HG02610 (cell line): ENCODE measurements at regions not wholly inside any gene's neighbourhood (a gene's known extent, or its start where the extent isn't known, plus 50 kb on each side); places are given as distances from the start of the nearest gene placed in this dataset.

Source experiments
- ATAC-seq: cut with Tn5 transposase; IDR thresholded peaks from one replicate; pipeline ENCODE4 v1.9.1; 2021; ENCODE audit warnings: mild to moderate bottlenecking, moderate library complexity; ENCODE audit not compliant: unreplicated experiment

DNA sequence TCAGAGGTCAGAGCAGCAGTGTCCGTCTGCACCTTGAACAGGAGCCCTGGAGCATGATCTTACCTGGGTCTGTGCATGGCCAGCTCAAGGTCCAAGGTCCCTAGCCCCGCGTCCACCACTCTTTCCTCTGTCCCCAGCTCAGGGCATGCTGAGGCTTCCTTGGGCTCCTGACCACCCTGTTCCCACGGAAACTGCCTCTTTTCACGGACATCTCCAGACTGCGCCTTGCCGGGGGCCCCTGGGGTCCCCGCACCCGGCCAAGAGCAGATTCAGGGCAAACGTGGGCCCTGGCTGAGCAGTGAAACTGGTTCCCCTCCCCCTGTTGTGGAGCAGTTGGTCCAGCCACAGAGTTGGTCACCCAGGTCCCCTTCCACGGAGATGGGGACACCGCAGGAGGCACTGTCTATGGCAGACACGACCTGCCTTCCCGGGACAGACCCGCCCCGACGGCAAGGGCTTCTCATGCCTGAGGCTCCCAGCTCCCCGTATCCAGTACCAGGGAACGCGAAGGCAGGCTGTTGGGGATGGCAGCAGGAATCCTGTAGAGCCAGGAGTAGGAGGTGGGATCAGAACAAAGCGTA, 217.4 kb upstream of the PPP2R2D start:
- no peak for ATAC-seq

DNA sequence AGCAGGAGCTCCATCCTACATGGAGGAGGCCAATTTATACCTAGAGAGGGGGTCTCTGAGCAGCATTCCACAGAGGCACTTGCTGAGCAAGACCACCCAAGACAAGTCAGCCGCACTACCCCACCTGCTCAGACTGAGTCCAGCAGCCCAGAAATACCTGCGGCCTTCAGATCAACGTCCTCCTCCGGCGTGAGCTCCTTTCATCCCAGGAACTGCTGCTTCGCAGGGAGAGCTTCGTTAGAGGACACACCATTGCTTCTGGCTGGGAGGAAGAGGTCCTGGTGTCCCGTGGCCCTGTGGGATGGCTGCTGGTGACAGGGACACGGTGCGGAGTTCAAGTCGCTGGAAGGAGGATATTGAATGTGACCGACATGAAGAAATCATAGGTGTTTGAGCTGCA, 216.9 kb upstream of the PPP2R2D start:
- no peak for ATAC-seq

DNA sequence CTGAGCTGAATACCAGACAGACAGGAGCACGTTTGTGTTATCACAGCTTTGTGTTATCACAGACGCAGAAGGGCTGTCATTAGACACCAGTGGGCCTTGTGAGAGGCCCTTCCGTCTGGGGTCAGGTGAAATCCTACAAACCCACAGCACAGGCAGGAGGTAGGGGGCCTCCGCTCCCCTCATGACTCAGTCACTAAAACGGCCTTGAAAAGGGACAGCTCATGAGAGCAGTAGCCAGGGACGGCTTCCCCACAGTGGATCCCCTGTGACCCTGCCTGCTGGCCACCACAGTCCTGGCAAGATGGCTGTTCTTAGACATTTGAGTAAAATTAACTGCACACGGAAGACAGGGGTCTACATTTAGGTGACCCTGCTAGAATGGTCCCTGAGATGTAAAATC, 215.8 kb upstream of the PPP2R2D start:
- no peak for ATAC-seq

DNA sequence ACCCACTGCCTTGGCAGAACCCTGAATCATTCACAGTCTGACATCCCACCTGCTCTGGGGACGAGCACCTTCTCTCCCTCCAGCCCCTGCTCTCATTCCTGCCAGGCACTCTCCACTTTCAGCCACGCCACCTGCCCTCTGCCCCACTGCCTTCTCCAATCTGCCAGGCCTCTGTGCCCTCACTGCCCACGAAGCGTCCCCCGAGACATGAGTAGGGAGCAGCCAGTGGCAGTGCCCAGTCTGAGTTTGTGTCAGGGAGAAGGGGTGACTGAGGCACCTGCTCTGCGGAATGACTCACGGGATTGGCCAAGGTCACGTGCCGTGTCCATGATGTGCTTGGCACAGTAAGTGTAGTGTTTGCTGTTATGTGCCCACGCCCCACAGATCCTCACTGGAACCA, 215.2 kb upstream of the PPP2R2D start:
- no peak for ATAC-seq

DNA sequence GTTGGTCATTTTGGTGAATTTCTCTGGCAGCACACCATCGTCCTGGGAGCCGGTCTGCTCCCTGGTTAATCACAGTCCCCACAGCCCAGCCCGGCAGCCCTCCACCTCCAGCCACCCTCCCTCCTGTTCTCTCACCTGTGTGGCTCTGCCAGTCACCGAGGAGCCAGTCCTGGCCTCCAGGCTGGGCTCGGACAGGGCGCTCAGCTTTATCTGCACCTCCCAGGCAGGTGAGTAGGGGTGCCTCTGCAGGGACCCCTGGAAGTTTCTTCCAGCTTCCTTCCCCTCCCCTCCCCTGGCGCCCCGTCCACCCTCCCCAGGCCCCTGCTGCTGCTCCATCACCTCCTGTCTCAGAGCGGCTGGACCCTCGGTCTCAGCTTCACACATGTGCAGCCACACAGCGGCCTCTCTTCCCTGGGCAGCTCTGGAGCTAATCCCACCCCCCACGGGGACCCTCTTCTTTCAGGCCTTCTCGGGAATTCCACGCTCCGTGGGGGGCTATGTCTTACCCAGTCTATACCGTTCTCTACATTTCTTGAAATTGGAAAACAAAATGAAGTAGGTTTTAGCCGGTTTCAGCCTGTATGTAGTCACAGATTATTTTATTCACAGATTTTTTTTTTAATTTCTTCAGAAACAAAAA, 213.9 kb upstream of the PPP2R2D start:
- ATAC-seq: no peak

DNA sequence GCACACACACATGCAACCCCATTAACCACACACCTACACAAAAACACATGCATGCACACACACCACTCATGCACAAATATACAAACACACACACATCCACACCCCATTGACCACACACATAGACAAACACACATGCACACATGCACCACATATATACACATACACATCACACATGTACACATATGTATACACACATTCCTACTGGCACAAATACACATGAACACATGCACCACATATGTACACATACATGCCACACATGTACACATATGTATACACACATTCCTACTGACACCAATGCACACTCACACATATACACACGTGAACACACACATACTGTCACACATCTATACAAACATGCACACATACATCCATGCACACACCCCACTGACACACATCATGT, 212.5 kb upstream of the PPP2R2D start:
- no peak for ATAC-seq

DNA sequence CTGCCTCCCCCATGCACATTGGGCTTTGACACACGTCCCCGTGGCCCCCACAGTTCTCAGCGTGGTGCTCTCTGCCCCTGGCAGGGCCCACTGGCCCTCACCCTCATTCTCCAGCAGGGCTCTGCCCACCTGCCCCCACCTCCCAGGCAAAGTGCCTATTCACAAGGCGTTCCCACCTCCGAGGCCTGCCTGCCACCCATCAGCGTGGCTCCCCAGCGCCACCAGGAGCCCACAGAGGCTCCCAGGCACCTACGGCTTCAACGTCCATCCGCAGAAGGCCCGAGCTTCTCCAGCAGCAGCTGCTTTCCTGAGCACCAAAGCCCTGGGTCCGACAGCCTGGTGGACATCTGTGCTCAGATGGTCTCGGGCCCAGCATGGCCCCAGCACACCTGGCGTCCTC, 211.8 kb upstream of the PPP2R2D start:
- no peak for ATAC-seq

DNA sequence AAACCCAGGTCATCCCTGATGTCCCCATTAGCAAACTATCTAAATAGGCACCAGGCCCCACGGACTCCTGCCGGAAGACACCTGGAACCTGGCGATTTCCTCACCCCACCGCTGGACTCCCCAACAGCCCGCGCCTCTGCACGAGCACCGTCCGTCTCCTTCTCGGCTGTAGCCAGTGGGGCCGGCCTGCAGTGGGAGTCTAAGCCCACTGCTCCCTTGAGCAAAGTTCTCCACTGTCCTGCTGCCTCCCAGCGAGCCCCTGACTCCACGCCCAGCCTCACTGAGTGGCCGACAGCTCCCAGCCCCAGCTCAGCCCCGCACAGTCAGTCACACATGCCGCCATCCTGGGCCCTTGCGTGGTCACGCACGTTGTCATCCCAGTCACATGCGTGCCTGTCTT, 211.3 kb upstream of the PPP2R2D start:
- no peak for ATAC-seq

DNA sequence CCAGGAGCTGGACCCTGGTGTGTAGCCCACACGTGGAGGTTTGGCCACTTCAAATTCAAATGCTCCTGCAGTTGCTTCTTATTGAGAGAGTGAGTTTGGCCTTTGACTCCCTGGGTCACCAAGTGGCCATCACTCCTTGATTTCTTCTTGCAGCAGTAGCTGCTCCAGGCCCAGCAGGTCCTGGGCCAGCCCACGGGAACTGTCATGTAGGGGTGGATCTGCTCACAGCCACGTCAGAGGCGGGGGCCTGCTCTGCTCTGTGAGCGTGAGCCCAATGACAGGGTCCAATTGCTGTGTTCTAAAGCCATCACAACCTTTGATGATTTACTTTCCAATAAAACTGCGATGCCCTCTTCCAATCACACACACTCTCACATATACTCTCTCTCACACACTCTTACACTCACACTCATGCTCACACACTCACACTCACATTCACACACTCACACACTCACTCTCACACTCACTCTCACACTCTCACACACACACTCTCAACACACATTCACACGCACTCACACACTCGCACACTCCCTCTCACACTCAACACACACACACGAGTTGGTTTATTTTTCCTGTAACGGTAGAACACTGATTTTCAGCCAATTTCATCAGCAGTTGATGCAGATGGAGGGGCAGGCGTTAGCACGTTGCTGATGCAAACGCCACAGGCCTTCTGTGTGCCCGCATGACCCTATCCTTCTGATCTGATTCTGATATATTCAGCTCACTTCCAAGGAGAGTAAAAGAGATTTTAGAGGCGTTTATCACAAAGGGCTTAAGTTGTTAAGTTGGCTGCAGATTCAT, 210.7 kb upstream of the PPP2R2D start:
- no peak for ATAC-seq

DNA sequence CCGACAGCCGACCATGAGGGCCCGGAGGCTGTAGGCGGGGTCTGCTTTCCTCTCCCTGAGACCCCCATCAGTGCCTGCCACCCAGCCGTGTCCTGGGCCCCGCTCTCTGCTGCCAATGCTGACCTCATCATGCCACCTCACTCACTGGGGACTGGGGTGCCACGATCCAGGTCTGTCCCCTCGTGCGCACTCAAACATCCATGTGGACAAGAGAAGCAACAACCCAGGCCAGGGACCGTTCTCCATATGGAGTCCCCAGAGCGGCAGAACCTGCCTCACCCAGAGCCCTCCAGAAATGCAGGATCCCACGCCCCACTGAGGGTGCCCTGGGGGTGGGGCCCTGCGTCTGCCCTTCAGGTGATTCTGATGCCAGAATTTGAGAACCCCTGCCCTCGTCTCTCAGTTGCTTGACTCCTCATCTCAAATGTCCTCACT, 210.0 kb upstream of the PPP2R2D start:
- ATAC-seq: no peak

DNA sequence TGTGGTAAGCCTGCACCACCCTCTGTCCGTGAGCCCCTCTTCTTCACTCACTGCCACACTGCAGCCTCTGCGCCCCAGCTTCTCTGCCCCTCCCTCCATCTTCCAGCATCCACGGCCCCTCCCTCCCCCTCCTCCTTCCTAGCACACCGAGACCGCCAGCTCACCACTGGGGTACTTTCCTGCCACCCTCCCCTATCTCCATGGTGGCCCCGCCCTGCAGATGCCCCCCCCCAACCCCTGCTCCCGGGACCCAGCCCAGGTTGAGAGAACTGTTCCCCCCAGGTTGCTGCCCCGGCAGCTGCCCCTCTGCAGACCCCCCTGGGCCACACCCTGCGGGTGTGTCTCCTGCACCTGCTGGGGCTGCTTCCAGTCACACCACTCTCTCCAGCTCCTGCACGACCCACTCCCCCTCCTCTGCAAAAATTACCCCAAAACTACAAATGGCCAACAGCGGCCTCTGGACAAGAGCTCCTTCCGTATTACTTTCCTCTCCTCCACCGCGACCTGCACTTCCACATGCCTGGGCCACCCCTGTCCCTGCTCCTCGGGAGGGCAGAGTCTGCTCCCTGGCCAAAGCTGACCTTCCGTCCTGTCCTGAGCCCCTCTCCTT, 209.2 kb upstream of the PPP2R2D start:
- ATAC-seq: no peak

DNA sequence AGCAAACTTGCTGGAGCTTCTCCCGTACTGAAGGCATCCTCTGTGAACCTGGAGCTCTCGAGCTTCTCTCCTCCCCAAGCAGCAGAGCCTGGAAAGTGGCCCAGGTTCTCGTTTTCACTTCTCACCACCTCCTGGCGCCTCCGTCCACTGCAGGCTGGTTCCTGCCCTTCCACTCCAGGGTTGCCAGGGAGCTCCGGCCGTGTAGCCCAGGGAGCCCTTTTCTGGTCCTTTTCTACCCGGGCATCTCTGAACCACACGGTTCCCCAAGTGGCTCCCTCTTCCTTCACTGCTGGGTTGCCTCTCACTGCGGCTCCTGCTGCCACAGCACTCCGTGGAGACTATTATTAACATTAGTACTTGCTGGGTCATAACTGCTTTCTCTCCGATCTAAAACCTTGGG, 208.6 kb upstream of the PPP2R2D start:
- no peak for ATAC-seq

DNA sequence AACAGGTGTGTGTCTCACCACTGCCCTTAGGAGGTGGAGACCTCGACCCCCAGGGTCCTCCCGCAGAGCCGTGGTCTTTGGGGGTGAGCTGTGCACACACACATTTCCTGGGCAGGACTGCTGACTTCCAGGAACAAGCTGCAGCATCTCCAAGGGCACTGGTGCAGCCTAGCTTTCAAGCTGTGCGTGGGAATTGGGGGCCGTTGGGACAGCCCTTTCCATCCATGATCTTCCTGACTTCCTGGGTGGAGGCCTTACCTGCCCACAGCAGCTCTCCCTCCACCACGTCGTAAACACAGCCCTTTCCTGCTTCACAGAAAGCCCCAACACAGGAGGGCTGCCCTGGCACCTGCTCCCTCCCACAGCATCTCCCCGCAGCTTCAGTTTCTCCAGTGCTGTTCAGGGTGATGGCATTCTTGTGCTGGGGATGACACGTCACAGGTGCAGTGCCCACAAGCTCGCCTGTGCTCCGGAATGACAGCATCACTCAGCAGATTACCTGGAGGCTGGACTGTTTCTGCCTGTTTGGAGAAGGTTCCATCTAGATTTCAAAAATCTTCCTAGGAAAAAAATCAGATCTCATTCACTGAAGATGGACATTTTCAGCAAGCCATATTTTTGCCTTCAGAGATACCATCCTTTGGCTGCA, 208.0 kb upstream of the PPP2R2D start:
- no peak for ATAC-seq

DNA sequence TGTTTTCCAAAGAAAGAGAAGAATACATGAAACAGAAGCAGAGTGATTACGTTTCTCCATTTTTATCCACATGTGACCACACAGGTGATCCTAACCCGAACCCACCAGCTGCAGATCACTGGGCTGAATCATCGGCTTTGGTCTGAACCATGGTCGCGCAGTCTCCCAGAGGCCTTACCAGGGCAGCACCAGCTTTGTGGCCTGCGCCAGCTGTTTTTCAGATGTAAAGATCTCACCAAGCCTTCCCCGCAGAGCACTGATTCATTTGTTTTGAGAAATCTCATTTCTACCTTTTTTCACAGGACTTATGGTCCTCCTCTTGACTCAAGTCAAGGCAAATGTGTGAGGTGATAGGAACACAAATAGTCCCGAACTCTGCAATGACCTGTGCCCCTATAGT, 207.0 kb upstream of the PPP2R2D start:
- ATAC-seq: no peak

DNA sequence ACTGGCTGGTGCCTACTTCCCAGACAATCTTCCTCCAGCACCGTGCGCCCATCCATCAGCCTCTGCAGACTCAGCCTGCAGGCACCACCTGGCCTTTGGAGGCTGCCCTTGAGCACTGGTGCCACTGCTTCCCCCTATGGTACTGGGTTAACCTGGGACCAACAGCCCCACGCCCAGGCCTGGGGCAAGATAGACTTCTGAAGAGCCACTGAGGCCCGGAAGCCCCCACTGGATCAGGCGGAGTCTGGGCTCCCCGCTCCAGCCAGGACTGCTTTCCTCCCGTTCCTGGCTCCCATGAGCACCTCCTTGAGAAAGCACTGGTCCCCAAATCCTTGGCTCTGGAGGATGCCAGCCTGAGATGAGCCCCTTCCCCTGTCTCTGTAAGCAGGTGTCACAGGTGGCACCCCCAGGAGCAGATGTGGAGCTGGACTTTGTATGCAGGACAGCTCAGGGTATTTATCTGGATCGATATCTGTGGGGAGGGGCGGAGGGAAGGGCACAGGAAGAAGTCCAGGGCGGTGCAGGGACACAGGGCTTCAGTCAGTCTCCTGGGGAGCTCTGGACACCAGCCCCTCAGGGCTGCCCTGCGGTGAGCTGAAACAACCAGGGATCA, 206.5 kb upstream of the PPP2R2D start:
- ATAC-seq: no peak

DNA sequence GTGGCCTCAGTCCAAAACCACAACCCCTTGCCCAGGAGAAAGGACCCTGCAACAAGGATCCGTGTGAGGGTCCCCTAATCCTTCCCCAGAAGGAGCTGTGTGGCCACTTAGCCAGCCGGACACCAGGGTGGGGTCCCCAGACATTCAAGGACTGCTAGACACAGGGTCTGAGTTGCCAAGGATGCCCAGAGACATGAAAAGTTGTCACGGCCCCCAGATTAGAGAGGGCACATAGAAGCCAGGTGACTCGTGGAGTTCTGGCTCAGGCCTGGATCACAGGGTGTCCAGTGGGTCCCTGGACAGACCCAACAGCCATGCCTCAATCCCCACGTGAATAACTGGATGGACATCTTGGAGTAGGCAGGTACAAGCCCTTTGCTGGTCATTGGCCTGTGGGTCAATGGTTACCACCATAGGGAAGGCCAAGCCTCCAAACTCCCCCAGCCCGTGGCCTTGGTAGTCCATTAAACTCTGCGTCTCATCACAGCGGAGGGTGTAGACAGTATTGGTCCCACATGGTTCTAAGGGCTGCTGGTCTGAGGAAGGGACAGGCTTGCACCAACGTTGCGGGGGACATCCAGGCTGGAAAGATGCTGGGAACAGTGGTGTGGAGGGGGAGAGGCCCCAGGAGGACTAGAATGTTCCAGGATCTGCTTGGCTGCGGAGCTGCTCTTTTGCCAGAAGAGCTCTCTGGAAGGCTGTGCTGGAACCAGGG, 205.9 kb upstream of the PPP2R2D start:
- no peak for ATAC-seq

DNA sequence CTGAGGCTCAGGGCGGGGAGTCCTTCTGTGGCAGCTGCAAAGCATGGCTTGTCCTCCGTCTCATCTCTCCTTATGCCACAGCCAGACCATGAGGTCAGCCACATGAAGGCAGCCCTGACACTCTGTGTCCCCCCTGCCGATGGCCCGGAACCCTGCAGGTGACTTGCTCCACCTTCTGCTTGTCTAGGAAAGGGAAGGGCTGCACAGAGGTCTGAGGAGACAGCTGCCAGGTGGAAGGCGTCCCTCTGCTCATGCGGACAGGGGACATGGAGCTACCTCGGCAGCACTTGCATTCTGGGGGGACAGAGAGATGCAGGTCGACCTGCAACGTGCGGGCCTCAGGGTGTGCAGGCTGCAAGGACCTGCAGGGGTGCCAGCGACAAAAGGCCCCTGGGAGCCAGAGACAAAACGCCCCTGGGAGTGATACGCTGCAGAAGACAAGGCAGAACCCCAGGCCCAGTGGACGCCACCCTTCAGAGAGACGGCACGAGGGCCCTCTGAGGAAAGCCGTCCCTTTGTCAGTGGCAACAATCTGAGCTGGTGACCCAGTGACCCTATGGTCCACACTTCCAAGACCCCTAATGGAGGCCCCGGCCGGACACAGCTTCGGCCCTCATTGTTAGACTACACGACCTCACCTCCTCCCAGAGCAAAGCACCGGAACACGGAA, 205.2 kb upstream of the PPP2R2D start:
- ATAC-seq: no peak

DNA sequence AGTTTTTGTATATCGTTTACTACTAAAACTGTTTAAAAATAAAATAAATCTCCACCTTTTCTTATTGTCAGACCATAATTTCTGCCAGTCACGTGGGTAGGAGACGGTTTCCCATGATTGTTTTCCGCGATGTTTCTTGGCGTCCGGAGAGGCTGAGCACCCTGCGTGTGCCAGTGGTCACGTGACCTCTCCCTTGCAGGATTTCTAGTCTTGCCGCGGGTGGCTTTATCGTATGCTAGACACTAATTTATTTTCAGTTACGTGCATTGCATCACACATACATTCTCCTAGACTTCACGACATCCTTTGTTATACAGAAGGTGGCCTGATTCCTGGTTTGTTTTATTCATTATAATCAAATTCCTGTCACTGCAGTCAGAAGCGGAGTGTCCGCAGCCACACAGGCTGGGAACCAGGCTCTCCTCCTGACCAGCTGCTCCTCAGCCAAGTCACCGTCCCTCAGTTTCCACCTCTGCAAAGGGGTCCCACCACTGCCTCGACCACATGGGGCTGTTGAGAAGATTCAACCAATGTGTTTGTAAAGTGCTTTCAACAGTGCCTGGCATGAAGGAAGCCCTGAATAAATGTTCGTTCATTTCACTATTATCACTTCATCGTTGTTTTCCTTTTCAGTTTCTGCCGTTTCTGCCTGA, 203.2 kb upstream of the PPP2R2D start:
- ATAC-seq: no peak

DNA sequence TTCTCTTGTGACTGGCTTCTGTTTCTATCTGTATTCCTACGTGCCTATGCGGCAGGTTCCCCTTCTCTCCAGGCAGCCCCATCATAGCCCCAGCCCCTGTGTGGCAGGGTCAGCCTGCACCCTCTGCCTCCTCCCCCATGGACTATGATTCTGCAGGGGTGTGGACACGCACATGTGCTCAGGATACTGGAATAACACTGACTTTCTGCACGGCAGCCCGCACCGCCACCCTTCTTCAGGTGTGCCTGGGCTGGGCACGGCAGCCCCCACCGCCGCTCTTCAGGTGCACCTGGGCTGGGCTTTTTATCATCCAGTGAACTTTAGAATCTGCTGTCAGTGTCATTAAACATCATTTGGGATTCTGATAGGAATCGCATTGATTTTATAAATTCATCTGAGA, 202.6 kb upstream of the PPP2R2D start:
- ATAC-seq: no peak
